Glomerular visceral epithelial cell (primary cell): ENCODE measurements at regions not wholly inside any gene's neighbourhood (a gene's known extent, or its start where the extent isn't known, plus 50 kb on each side); places are given as distances from the start of the nearest gene placed in this dataset.
"Not testable (repeated sequence)": the region's sequence is repeated elsewhere in the genome, so short reads cannot be mapped to it uniquely, and the experiment has no call there.

ENCODE experiments used
- DNase-seq: peaks from one replicate; pipeline ENCODE4 v3.0.0-alpha.2; 2016; ENCODE audit errors: extremely low spot score

DNA sequence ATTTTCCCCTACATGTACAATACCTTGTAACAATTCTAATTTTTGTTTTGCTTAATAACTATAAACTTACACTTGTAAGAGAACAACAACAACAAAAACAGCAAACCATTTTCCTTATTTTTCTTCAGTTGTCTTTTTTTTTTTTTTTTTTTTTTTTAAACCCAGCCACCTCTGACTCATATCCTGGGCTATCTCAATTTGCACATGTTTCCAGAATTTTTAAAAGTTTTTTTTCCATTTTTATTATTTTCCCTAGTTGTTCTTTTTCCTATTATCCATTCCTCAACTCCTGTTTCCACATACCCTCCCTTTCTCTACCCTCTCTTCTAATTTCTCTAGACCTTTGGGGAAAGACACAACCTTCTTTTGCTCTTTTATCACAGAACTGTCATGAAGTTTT is 112.5 kb downstream of the EFEMP1 start:
- DNase-seq, result no peak

DNA sequence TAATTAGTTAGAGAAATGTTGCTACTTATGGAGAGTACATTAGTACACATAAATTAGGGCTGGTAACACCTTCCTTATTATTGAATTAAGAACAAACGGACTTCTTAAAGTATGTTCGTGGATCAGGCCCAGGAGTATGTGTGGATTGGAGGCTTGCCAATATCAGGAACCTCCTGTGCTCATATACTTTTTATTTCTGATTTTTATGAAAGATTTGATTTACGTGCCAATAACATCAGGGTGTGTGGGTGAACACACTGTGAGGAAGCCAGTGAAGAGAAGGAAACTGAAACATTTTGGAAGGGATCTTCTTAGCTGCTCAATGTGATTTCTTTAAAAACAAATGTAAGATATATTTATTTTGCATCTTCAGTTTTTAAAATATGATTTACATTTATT is 113.0 kb downstream of the EFEMP1 start:
- DNase-seq, result no peak

GRCh38 chr2:55809875-55810621 is 113.5 kb downstream of the EFEMP1 start:
- DNase-seq, result no peak

GRCh38 chr2:55807900-55808299 is 114.3 kb upstream of the PNPT1 start:
- DNase-seq, result no peak

- no peak for DNase-seq
Observed at GRCh38 chr2:55805686-55806085, 112.0 kb upstream of the PNPT1 start.

DNA sequence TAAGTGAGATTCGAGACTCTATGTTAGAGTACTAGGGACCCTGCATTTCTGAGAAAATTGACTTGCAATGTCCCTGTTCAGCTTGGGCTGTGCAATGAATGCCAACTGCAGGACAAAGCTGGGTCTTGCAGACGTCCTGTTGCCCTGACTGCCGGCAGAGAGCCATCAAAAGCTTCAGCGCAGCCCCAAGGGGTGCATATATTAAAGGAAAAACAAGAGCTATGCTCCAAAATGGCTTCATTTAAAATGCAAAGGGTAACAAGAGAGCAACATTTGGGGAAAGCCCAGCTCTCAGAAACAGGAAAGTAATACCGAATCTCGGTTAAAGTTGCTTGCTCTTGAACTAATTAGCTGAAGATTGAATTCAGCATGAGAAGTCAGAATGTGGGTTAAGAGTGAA is 110.9 kb upstream of the PNPT1 start:
- no peak for DNase-seq

GRCh38 chr2:55802067-55802466 is 108.4 kb upstream of the PNPT1 start:
- DNase-seq, result no peak

DNA sequence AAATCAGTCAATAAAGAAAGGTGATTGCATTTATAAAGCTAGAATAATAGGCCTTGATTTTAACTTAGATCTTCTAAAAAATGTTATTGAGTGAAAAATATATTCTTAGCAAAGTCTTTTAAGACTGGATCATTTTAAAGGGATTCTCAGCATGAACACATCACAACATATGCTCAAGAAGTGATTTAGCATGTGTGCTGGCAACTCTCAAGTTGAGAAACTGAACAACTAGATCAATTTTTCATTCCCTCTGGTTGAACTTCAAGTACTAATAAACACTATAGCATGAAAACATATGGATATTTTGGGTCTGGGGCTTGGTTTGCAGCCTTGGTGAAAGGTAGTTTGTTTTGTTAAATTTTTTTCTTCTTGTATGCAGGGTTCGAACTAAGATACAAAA is 107.8 kb upstream of the PNPT1 start:
- no peak for DNase-seq

DNA sequence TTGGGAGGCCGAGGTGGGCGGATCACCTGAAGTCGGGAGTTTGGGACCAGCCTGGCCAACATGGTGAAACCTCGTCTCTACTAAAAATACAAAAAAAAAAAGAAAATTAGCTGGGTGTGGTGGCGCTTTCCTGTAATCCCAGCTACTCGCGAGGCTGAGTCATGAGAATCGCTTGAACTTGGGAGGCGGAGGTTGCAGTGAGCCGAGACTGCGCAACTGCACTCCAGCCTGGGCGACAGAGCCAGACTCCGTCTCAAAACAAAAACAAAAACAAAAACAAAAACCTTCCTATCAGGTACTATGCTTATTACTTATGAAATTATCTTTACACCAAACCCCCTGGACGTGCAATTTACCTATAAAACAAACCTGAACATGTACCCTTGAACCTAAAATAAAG is 106.0 kb upstream of the PNPT1 start:
- DNase-seq, result not testable (repeated sequence)

DNA sequence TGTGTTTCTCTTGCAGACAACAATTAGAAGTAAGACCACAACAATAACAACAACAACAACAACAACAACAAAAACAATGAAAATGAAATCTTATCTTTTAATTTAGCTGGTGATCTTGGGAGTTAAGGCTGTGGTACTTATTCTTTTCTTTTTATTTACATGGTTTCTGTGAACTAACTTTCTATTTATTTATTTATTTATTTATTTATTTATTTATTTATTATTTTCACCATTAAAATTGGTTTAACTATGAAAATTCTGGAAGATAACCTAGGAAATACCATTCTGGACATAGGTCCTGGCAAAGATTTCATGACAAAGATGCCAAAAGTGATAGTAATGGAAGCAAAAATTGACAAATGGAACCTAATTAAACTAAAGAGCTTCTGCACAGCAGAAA is 102.5 kb upstream of the PNPT1 start:
- DNase-seq, result no peak

- not testable (repeated sequence) for DNase-seq
Observed at GRCh38 chr2:55793602-55794001, 100.0 kb upstream of the PNPT1 start.

- DNase-seq, result no peak
Observed at GRCh38 chr2:55786280-55786679, 92.6 kb upstream of the PNPT1 start.

DNA sequence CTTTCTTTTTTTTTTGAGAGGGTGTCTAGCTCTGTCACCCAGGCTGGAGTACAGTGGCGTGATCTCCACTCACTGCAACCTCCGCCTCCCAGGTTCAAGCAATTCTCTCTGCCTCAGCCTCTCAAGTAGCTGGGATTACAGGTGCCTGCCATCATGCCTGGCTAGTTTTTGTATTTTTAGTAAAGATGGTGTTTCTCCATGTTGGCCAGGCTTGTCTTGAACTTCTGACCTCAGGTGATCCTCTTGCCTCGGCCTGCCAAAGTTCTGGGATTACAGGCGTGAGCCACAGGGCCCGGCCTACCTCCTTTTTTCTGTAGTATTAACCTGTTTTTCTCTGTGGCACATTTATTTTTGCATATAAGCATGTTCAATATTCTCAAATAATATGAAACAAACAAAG is 90.1 kb upstream of the PNPT1 start:
- not testable (repeated sequence) for DNase-seq

DNA sequence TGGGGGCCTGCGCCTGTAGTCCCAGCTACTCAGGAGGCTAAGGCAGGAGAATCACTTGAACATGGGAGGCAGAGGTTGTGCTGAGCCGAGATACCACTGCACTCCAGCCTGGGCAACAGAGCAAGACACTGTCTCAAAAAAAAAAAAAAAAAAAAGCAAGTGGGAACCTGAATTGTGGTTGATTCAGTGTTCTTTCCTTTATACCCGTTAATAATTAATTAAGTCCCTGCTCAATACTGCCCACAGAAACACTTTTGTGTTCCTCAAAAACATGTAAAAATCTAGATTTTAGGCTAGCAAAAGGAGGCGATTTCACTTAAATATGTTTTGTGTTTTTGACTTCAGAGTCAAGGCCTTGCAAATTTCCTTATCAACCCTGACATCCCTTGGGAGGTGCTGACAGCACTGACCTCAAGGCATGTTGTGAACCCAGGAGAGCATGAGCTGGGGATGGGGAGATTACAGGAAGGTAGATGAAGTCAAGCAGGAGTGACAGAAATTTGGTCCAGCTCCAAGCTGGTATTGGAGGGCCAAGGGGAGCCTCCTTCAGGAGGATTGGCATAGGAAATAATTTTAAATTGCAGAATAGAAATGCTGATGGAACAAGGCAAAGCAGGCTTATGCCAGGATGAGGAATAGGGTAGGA is 89.0 kb upstream of the PNPT1 start:
- DNase-seq, result no peak

DNA sequence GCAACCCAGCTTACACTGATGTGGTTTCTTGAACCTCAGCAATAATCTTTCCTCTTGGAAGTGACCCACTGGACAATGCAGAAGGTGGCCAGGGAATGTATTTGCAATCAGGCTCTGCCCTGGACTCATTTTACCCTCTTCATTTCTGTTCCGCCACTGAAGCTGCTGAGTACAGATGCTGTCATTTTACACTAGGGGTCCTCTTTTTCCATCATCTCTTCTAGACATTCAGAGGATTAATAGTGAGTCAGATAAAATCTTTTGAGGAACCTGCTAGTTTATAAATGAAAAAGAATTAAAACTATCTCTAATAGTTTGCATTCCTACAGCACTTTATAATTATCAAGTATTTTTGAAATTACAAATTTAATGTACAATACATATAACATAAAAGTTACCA is 87.9 kb upstream of the PNPT1 start:
- no peak for DNase-seq

GRCh38 chr2:55780697-55781096 is 87.1 kb upstream of the PNPT1 start:
- DNase-seq, result no peak

DNA sequence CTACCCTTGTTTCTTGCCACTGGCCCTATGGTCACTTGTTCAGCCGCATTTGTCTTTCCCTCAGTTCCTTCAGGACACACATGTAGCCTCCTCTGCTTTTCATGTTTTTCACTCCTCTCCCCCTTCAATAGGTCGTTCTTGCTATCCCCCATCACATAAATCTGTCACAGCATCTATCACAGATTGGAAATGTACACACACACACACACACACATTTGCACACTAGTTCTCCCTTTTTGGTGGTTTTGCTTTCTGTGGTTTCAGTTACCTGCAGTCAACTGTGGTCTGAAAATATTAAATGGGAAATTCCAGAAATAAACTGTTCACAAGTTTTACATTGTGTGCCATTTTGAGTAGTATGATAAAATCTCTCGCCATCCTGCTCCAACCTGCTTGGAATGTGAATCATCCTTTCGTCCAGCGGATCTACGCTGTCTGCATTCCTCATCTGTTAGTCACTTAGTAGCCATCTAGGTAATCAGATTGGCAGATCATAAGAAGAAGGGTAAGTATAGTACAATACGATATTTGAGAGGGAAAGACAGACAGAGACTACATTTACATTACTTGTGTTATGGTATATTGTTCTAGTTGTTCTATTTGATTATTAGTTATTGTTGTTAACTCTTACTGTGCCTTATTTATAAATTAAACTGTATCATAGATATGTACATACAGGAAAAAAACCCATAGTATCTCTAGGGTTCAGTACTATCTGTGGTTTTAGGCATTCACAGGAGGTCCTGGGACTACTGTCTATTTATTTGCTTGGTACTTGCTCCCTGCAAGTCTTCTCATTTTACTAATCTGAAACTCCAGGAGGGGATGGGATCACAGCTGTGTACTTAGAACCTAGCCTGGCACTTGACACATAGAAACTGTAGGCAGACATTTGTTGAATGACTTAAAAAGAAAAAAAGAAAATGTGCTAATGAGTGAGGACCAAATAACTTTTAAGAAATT is 86.1 kb upstream of the PNPT1 start:
- DNase-seq, result peak; percentile 89

DNA sequence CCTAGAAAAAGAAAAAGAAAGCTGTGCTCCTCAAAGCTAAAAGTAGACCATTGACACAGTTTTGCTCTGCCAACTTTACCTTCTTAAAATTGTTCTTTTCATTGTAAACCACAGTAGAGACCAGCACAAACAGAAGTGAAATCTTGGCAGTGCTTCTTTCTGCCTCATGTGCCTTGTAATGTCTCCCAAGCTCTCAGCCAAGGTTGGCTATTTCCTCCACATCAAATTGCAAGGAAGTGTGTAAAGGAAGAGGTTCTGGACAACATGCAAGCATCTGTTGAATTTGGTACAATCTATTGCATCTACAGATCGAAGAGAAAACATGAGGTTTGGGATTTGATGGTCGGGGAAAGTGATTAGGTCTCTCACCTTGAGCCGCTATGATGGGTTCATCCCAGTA is 83.3 kb upstream of the PNPT1 start:
- DNase-seq, result no peak

DNA sequence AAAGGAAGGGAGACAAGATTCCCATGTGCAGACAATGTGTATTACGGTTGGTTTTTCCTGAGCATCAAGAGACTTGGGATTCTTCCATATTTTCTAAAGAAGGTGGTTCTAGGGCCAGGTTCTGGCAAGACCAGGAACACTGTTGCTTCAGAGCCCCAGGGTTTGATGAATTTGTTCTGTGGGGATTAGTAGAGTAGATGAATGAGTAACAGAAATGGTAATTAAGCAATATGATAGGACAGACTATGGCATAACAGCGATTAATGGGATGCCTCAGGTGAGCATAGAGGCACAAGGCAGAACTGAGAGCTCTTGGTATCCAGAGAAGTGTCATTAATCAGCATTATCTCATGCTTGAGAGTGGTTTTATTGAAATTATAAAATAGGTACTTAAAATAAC is 82.8 kb upstream of the PNPT1 start:
- DNase-seq, result no peak

GRCh38 chr2:55775828-55776227 is 82.2 kb upstream of the PNPT1 start:
- DNase-seq, result no peak

DNA sequence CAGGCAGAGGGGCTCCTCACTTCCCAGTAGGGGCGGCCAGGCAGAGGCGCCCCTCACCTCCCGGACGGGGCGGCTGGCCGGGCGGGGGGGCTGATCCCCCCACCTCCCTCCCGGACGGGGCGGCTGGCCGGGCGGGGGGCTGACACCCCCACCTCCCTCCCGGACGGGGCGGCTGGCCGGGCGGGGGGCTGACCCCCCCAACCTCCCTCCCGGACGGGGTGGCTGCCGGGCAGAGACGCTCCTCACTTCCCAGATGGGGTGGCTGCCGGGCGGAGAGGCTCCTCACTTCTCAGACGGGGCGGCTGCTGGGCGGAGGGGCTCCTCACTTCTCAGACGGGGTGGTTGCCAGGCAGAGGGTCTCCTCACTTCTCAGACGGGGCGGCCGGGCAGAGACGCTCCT is 80.0 kb upstream of the PNPT1 start:
- DNase-seq, result not testable (repeated sequence)
